M059J (cell line): ENCODE measurements at regions not wholly inside any gene's neighbourhood (a gene's known extent, or its start where the extent isn't known, plus 50 kb on each side); places are given as distances from the start of the nearest gene placed in this dataset.
A peak's percentile ranks its signal among the peaks of the same experiment; 100 is the strongest.
"Not testable (repeated sequence)": the region's sequence is repeated elsewhere in the genome, so short reads cannot be mapped to it uniquely, and the experiment has no call there.

ENCODE experiments used
- DNase-seq: peaks from one replicate; pipeline ENCODE4 v3.0.0-alpha.2; 2012; ENCODE audit warnings: low read depth

- no peak for DNase-seq
These were observed 860.8 kb upstream of the ACVR2A start for GRCh38 chr2:146984014-146984413.

- DNase-seq = peak; percentile 60
These were observed 862.4 kb upstream of the ACVR2A start for GRCh38 chr2:146982393-146982846.

GRCh38 chr2:146981921-146982320 lies 862.9 kb upstream of the ACVR2A start:
- peak; percentile 8 for DNase-seq

DNA sequence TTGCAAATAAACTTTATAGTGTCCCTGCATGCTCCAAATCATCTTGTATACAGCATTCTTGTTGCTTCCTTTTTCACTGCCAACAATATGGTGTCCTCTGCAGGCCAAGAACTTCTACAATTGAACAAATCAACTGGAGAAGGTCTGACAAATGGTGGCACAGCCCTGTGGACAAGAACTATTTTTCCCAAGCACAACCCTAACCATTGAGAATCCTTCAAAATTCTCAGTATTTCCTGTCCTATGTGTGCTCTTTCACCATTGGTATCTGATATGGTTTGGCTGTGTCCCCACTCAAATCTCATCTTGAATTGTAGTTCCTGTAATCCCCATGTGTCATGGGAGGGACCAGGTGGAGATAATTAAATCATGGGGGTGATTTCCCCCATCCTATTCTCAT lies 865.1 kb upstream of the ACVR2A start:
- no peak for DNase-seq

DNA sequence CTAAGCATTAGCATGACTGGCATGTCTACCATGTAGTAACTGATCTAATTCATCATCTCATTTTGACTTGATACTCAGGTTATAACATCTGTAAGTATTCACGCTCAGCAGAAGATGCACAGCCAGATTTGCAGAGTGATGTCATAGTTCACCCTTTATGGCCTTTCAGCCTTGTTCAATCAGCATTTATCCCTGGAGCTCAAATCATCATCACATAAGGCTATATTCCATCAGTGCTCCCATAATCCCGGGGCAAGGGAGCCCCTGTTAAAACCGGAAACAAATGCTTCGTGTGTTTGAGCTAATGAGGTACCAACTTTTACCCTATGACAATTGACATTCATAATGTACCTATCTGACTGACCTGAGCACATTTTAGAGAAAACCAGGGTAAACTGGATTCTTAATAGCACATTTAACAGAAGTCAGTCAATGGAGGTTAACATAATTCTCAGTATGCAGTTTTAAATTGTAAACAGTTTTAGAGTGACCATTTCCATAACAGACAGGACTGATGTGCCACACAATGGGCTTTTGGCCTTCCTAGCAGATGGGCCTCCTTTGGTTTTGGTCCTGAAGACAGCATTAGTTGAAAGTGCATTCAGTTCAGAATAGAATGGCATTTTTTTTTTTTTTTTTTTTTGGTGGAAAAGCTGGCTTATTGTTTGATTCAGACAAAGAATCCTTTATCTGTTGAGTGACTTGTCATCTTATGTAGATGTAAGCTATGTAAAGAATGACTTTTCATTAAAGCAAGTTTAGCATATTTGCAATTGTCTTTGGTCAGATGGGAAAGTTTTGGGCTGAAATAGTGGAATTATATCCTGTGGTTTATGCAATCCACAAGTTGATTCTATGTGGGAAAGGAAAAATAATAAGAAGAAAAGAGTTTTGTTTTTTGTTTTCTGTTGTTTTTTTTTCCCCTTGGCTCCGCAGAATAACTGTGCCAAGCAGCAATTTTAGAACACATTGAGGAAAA lies 866.0 kb upstream of the ACVR2A start:
- no peak for DNase-seq

- DNase-seq = not testable (repeated sequence)
These were observed 873.8 kb upstream of the ACVR2A start for GRCh38 chr2:146970981-146971380.

DNA sequence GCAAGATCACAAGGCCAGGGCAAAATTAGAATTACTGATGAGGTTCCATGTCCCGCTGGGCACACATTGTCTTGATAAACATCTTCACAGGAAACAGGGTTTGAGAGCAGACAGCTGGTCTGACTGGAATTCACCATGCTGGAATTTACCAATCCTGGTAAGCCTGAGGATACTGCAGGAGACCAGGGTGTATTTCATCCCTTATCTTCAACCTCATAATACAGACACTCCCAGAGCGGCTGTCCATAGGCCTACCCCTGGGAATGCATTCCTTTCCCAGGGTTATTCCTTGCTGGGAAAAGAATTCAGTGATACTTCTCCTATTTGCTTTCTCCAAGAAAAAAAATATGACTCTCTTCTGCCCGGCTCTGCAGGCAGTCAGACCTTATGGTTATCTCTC lies 875.1 kb upstream of the ACVR2A start:
- not testable (repeated sequence) for DNase-seq

- no peak for DNase-seq
These were observed 880.3 kb upstream of the ACVR2A start for GRCh38 chr2:146964494-146964893.

GRCh38 chr2:146954544-146954943 lies 890.3 kb upstream of the ACVR2A start:
- no peak for DNase-seq

- DNase-seq = no peak
These were observed 892.1 kb upstream of the ACVR2A start for GRCh38 chr2:146952696-146953095.

- DNase-seq = no peak
These were observed 893.9 kb upstream of the ACVR2A start for GRCh38 chr2:146950911-146951310.

DNA sequence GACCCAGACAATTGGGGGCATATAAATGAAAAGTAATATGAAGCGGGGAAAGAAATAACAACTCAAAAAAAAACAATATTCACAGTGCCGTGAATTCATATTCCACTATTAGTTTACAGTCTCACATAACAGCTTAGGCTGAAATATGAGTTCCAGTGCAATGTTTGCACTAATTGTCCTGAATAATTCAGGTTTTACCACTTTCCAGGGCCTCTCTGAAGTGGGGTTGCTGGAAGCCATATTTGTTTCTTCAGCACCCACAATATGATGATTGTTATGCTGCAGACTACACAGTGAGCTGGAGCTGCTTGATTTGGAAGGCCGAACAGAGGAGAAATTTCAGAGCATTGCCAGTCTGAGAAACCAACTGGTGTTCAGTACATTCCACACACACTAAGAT lies 894.5 kb upstream of the ACVR2A start:
- no peak for DNase-seq

GRCh38 chr2:146949400-146949799 lies 895.4 kb upstream of the ACVR2A start:
- DNase-seq = no peak

GRCh38 chr2:146944601-146945000 lies 900.2 kb upstream of the ACVR2A start:
- DNase-seq = no peak

DNA sequence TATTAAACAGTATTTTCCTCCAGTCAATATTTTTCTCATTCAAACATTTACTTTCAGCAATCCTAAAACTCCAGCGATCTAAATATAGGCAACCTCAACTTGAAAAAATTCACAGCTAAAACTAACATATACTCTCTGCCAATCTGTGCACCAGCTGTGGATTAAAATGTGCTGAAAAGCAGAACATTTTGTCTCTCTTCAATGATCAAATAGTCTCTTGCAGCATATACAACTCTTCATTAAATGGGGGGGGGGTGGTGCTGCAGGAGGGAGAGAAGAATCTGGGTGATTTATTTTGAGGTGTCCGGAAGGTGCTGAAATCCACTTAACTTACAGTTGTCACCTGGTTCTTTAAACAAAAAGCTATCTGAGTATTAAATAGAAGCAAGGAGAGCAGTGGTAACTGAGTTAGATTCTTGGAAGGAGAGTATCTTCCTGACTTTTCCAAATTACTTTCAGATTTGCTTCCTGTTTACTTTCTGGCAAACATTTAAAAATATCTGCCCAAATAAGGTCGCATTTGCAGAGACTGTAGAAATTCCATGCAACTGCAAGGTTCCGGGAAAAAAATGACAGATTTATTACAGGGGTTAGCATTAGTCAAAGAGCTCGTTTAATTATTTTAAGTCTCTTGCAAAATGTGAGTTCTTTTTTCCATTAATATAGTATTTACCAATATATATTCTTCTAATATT lies 904.7 kb upstream of the ACVR2A start:
- peak; percentile 15 for DNase-seq

DNA sequence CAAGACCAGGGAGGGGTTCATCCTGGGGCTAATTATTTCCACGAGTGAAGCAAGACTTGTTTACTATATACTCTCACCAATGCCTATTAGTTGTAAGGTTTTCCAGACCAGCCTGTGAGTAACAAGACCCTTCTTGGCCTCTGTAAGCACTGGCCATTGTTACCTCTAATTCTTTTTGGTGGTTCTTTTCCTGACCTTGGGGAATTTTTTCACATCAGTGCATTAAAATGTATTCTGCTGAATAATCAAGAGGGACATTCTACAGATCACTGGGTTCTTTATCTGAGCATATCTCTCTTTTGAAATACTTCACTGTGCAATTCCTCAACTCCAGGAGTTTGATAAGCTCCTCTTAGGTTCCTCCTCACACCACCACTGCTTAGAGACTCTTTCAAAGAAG lies 909.9 kb upstream of the ACVR2A start:
- no peak for DNase-seq

DNA sequence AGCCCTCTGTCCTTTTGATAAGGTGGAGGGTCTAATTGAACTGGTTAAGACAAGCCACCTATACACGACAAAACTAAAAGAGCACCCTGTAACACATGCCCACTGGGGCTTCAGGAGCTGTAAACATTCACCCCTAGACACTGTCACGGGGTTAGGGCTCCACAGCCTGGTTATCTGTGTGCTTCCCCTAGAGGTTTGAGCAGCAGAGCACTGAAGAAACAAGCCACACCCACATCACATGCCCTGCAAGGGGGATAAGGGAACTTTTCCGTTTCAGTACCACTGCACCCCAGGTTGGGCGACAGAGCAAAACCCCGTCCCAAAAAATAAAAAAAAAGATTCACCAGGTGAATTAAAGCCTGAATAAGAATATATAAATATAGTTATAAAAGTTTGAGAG lies 913.7 kb upstream of the ACVR2A start:
- no peak for DNase-seq

DNA sequence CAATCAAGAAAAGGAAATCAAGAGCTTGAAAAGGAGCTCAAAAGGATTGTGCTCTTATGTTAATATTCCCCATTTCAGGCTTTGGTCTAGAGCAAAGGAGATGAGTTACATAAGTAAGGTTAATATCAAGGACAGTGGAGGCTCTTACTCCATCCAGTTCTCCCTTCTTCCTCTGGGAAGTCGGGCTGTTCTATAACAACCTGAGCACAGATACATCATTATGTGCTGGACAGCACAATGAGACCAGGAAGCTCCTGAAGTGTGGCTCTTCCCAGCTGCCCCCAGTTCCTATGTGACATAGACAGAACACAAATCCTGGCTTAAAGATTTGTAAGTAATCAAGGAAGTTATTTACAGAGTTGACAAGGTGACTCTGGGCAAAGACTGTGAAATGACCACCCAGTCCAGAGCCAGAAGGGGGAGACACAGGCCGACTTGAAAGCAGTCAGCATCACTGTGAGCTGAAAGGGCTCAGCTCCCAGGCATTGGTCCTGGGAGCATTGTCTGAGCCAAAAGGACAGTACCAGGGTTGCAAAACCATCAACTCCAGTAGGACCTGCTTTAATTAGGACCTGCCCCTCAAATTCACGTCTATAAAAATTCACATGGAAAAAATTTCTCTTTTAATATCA lies 917.6 kb upstream of the ACVR2A start:
- DNase-seq = peak; percentile 21

DNA sequence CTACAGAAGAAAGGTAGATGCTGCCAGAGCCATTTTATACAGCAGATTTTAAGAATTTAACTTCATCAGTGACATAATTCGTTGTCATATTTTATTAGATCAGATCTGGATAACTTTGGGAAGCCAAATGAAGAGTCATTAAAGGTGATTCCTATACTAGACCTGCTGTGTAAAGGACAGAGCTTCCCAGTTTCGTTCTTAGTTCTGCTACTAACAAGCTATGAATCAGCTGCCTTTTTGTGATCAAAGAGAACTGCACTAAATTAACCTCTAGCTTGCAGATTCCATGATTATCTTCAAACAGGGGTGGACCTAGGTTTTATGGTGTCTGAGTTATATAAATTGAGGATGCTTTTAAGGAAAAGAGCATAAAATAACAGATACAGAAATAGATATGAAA lies 926.5 kb upstream of the ACVR2A start:
- no peak for DNase-seq

DNA sequence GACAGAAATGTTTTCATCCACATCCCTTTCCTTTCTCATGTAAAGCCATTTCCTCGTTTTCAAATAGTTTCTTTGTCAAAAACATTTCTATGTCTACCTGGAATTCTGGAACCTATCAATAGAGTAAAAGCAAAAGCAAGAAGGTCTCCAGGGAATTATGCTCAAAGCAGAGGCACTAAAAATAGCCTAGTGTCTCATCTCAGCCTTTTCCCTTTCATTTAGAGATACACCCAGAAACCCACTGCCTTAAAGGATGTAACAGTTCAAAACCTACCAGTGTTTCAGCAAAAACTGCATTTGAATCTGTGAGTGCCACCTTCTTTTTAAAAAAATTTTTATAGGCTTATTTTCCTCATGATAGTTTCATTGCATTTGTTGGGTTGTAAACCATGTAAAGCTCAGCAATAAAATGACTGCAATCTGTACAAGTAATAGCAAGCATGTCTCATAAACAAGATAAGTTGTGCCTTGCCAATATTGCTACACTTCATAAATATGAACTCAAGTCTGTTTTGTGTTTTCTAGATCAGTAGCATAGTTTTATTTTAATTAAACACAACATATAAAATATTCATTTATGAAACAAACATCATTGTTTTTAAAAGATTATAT lies 927.3 kb upstream of the ACVR2A start:
- no peak for DNase-seq

DNA sequence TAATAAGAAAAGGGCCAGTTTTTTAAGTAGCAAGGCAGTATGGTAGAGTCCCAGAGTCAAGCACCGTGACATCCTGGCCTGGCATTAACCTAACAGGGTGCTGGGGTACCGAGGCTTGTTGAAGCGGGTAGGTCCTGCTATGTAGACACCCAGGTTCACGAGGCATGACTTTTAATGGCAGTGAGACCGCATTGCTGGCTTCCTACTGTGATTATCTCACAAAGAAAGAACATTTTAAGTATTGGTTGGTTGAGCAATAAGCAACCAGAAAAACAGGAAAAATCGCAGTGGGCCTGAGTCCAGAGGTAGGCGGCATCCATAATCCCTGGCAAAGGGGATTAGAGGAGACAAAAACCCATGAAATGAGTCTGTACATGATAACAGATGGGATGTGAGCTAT lies 927.9 kb upstream of the ACVR2A start:
- no peak for DNase-seq

DNA sequence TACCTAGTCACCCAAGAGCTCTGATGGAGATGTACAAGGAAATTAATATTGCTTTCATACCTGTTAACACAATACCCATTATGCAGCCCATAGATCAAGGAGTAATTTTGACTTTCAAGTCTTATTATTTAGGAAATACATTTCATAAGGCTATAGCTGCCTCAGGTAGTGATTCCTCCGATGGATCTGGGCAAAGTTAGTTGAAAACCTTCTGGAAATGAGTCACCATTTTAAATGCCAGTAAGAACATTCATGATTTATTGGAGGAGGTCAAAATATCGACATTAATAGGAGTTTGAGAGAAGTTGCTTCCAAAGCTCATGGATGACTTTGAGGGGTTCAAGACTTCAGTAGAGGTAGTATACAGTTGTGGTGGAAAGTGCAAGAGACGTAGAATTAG lies 931.4 kb upstream of the ACVR2A start:
- DNase-seq = no peak
